WTC11 (cell line): ENCODE measurements at regions not wholly inside any gene's neighbourhood (a gene's known extent, or its start where the extent isn't known, plus 50 kb on each side); places are given as distances from the start of the nearest gene placed in this dataset.

Source experiments
- IRF2 ChIP-seq: sonication (generic); formaldehyde crosslinking; IDR thresholded peaks from 2 replicates; pipeline ENCODE4 v1.8.0; 2022; ENCODE audit warnings: low read depth, missing genetic modification reagents, borderline replicate concordance
- TCF7 ChIP-seq: sonication (generic); formaldehyde crosslinking; IDR thresholded peaks from 2 replicates; pipeline ENCODE4 v1.8.0; 2022; ENCODE audit warnings: mild to moderate bottlenecking, low read depth, missing genetic modification reagents, moderate library complexity
- TF ChIP-seq, protein P1 (sequence below): fragments of 200-600 bp; IDR thresholded peaks from 2 replicates; pipeline ENCODE4 v1.8.0; 2022; ENCODE audit warnings: antibody characterized with exemption
- TF ChIP-seq, protein P2 (sequence below): sonication (generic); formaldehyde crosslinking; IDR thresholded peaks from 2 replicates; pipeline ENCODE4 v1.8.0; 2022; ENCODE audit warnings: mild to moderate bottlenecking, missing genetic modification reagents
- TF ChIP-seq, protein P3 (sequence below): sonication (generic); formaldehyde crosslinking; IDR thresholded peaks from 2 replicates; pipeline ENCODE4 v1.8.1; 2023; ENCODE audit warnings: mild to moderate bottlenecking, missing genetic modification reagents, moderate library complexity
- TF ChIP-seq, protein P4 (sequence below): sonication (generic); formaldehyde crosslinking; IDR thresholded peaks from 2 replicates; pipeline ENCODE4 v1.8.1; 2022; ENCODE audit warnings: mild to moderate bottlenecking, missing genetic modification reagents, moderate library complexity, borderline replicate concordance
- TF ChIP-seq, protein P5 (sequence below): fragments of 250-450 bp; sonication (Bioruptor Pico); IDR thresholded peaks from 2 replicates; pipeline ENCODE4 v1.8.0; 2021; ENCODE audit warnings: mild to moderate bottlenecking
- TF ChIP-seq, protein P6 (sequence below): sonication (generic); formaldehyde crosslinking; IDR thresholded peaks from 2 replicates; pipeline ENCODE4 v1.8.1; 2022; ENCODE audit warnings: mild to moderate bottlenecking, moderate library complexity, missing genetic modification reagents
- TF ChIP-seq, protein P7 (sequence below): sonication (generic); formaldehyde crosslinking; IDR thresholded peaks from 2 replicates; pipeline ENCODE4 v1.8.0; 2023; ENCODE audit warnings: missing genetic modification reagents

DNA sequence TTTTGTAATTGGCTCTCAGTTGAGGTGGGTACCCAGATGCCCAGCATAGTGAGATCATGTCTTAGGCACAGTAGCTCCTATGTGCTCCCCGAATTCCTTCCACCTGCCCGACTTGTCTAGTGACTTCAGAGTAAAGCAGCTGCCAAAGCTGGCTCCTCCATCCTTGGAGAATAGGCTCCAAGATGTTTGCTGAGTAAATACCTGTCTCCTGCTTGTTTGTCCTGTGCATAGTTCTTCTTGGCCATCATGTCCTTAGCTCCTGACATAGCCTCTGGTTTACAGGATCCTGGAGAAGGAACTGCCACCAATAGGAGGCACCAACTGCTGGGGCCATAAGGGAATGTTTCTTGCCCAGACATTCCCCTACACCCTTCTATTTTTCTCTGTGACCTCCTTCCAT is 52.6 kb upstream of the CISTR start:
- TF ChIP-seq, protein P1, sequence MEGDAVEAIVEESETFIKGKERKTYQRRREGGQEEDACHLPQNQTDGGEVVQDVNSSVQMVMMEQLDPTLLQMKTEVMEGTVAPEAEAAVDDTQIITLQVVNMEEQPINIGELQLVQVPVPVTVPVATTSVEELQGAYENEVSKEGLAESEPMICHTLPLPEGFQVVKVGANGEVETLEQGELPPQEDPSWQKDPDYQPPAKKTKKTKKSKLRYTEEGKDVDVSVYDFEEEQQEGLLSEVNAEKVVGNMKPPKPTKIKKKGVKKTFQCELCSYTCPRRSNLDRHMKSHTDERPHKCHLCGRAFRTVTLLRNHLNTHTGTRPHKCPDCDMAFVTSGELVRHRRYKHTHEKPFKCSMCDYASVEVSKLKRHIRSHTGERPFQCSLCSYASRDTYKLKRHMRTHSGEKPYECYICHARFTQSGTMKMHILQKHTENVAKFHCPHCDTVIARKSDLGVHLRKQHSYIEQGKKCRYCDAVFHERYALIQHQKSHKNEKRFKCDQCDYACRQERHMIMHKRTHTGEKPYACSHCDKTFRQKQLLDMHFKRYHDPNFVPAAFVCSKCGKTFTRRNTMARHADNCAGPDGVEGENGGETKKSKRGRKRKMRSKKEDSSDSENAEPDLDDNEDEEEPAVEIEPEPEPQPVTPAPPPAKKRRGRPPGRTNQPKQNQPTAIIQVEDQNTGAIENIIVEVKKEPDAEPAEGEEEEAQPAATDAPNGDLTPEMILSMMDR, result no peak
- TF ChIP-seq TCF7 (no peak), IRF2 (CRISPR knock-in tag) (no peak)
- TF ChIP-seq, protein P2, sequence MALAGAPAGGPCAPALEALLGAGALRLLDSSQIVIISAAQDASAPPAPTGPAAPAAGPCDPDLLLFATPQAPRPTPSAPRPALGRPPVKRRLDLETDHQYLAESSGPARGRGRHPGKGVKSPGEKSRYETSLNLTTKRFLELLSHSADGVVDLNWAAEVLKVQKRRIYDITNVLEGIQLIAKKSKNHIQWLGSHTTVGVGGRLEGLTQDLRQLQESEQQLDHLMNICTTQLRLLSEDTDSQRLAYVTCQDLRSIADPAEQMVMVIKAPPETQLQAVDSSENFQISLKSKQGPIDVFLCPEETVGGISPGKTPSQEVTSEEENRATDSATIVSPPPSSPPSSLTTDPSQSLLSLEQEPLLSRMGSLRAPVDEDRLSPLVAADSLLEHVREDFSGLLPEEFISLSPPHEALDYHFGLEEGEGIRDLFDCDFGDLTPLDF (CRISPR knock-in tag), result no peak
- TF ChIP-seq, protein P3, sequence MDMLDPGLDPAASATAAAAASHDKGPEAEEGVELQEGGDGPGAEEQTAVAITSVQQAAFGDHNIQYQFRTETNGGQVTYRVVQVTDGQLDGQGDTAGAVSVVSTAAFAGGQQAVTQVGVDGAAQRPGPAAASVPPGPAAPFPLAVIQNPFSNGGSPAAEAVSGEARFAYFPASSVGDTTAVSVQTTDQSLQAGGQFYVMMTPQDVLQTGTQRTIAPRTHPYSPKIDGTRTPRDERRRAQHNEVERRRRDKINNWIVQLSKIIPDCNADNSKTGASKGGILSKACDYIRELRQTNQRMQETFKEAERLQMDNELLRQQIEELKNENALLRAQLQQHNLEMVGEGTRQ (CRISPR knock-in tag), result no peak
- TF ChIP-seq, protein P4, sequence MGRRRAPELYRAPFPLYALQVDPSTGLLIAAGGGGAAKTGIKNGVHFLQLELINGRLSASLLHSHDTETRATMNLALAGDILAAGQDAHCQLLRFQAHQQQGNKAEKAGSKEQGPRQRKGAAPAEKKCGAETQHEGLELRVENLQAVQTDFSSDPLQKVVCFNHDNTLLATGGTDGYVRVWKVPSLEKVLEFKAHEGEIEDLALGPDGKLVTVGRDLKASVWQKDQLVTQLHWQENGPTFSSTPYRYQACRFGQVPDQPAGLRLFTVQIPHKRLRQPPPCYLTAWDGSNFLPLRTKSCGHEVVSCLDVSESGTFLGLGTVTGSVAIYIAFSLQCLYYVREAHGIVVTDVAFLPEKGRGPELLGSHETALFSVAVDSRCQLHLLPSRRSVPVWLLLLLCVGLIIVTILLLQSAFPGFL (CRISPR knock-in tag), result no peak
- TF ChIP-seq, protein P5, sequence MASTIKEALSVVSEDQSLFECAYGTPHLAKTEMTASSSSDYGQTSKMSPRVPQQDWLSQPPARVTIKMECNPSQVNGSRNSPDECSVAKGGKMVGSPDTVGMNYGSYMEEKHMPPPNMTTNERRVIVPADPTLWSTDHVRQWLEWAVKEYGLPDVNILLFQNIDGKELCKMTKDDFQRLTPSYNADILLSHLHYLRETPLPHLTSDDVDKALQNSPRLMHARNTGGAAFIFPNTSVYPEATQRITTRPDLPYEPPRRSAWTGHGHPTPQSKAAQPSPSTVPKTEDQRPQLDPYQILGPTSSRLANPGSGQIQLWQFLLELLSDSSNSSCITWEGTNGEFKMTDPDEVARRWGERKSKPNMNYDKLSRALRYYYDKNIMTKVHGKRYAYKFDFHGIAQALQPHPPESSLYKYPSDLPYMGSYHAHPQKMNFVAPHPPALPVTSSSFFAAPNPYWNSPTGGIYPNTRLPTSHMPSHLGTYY, result no peak
- TF ChIP-seq, protein P6, sequence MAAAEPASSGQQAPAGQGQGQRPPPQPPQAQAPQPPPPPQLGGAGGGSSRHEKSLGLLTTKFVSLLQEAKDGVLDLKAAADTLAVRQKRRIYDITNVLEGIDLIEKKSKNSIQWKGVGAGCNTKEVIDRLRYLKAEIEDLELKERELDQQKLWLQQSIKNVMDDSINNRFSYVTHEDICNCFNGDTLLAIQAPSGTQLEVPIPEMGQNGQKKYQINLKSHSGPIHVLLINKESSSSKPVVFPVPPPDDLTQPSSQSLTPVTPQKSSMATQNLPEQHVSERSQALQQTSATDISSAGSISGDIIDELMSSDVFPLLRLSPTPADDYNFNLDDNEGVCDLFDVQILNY (CRISPR knock-in tag), result no peak
- TF ChIP-seq, protein P7, sequence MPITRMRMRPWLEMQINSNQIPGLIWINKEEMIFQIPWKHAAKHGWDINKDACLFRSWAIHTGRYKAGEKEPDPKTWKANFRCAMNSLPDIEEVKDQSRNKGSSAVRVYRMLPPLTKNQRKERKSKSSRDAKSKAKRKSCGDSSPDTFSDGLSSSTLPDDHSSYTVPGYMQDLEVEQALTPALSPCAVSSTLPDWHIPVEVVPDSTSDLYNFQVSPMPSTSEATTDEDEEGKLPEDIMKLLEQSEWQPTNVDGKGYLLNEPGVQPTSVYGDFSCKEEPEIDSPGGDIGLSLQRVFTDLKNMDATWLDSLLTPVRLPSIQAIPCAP (CRISPR knock-in tag), result no peak
